Brain pericyte (primary cell): ENCODE measurements at regions not wholly inside any gene's neighbourhood (a gene's known extent, or its start where the extent isn't known, plus 50 kb on each side); places are given as distances from the start of the nearest gene placed in this dataset.

ENCODE experiments used
- DNase-seq: peaks from one replicate; pipeline ENCODE4 v3.0.0-alpha.2; 2012; ENCODE audit warnings: low read depth, low spot score

DNA sequence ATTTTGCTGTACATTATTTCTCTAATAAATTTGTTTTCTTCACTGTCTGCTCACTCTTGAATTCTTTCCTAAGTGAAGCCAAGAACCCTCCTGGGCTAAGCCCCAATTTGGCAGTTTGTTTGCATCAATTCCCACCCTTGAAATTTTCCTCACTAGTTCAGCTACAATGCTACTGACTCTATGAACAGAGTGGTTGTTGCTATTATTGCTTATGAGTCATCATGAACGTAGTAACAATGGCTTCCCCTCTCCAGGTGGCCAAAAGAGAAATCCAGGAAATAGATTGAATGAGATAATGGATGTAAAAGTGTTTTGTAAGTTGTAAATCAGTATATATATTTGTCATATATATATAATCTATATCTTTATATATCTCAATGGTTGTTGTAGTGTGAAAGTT, 193.0 kb downstream of the URB2 start:
- no peak for DNase-seq

DNA sequence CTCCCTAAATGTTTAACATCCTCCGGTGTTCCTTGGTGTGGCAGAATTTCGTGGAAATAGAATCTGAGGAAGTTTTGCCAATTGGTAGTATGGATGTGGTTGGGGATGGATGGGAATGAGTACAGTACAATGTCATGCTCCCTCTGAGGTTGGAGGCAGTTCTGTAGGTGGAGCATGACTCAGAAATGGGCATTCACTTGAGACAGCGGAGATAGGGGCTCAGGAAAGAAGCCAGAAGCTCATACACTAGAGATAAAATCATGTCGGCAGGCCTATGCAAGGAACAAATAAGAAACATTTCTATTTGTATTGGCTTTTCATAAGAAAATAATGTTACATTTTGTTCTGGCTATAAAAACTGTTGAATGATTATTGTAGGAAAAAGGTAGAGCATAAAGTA, 196.0 kb downstream of the URB2 start:
- DNase-seq = no peak

DNA sequence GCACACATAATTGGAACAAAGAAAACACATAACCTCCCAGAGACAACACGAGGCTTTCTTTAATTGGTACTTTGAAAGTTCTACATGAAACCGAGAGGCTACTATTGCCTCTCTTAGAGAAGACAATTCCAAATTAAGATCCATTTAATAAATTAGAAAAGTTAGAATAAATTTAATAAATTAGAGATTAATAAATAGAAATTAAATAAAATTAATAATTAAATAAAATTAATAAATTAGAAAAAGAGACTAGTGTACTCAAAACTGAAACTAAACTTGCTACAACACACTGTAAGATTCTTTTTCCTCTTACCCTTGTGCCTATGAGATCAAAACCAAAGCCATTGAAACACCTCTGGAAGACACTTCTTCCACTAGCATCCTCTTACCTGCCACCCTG, 199.0 kb downstream of the URB2 start:
- DNase-seq = no peak

DNA sequence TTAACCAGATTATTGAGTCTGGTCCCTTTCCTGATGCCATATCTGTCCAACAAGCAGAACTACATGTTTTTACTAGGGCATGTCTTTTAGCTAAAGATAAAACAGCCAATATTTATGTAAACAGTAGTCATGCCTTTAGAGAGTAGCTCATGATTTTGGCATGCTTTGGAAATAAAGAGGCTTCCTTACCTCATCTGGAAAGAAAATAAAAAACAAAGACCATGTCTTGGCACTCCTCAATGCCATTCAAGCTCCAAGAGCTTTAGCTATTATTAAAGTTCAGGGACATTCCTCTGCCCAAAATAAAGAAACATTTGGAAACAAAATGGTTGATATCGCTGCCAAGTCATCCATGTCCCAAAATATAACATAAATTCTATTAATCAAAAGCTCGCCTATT, 202.4 kb downstream of the URB2 start:
- no peak for DNase-seq

DNA sequence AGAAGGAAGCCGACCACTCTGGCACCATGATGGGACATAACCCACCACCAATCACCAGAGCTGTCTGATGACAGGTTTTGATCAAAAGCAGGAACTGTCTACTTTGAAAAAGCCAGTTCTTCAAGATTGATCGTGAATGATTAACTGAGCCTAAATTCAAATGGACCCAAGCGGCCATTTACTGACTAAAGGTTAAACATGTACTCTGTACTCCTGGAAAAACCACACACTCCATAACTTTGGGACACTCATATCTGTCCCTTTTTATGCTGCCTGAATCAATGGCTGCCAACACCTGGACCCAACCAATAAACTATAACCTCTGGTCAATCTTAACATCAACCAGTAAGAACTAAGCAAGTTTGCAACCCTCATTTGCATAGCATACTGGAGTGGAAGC, 206.6 kb downstream of the URB2 start:
- DNase-seq = no peak

DNA sequence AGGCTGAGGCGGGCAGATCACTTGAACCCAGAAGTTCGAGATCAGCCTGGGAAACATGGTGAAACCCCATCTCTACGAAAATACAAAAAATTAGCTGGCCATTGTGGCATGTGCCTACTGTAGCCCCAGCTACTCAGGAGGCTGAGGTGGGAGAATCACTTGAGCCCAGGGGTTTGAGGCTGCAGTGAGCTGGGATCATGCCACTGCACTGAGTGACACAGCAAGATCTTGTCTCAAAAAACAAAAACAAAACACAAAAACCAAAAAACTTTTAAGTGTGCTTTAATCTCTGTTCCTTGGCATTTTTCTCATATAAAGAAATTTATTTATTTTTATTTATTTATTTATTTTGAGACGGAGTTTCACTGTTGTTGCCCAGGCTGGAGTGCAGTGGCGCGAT, 208.2 kb downstream of the URB2 start:
- DNase-seq = no peak

DNA sequence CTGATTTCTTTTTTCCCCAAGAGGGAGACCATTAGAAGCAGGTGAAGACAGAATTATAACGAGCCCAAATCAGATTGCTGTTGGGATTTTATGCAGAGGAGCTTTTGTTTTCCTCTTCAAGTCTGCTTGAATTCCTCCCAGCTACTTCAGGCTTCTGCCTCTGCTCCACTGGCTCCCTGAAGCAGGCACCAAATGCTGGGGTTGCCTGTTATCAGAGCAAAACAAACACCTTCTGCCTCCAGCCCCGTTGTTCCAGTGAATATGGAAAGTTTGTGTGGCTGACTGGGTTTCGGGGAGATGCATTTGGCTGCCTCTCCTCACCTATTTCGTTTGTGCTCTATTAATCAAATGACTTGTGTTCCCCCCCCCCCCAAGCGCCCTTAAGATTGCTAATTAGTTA, 209.2 kb downstream of the URB2 start:
- DNase-seq = no peak

DNA sequence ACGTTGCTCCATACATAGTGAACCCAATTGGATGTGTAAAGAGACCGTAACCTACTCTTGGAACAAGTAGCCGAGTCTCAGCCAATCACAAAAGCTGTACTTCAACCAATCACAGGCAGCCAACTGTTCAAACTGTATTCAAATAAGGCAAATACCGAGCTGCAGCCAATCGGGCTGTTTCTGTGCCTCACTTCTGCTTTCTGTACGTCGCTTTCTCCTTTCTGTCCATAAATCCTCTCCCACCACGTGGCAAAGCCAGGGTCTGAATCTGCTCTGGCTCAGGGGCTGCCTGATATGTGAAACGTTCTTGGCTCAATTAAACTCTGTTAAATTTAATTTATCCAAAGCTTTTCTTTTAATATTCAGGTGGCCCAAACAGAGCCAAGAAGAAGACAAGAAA, 210.3 kb downstream of the URB2 start:
- no peak for DNase-seq

DNA sequence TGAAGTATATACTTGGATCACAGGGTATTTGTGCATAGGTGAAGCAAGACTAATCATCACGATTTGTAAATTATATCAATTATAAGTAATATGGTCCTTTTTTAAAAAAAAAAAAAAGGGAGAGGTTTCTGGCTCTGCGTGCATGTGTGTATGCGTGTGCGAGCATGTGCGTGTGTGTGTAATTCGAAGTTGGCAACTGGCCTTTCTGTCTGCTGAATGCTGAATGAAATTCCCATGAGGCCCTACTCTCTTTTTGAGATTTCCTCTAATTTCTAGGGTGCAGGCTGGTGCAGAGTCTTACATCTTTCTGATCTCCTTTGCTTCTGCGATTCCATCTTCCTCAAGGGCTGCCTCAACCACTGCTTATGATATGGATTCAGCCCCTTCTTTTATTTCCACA, 212.2 kb downstream of the URB2 start:
- no peak for DNase-seq

DNA sequence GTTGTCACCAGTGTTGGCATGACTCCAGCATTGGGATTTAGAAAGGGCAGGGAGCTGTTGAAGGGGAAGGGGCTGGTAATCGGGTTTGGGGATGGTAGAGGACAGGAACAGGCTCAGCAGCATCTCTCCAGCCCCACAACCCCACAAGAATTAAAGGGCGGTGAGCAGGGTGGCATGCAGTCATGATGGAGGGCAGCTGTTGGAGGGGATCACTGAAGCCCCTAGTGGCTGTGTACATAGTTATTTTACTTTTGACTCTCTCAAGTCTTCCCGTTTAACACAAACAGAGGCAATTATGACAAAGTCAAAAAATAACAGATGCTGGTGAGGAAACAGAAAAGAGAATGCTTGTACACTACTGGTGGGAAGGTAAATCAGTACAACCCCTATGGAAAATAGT, 213.8 kb downstream of the URB2 start:
- DNase-seq = no peak

DNA sequence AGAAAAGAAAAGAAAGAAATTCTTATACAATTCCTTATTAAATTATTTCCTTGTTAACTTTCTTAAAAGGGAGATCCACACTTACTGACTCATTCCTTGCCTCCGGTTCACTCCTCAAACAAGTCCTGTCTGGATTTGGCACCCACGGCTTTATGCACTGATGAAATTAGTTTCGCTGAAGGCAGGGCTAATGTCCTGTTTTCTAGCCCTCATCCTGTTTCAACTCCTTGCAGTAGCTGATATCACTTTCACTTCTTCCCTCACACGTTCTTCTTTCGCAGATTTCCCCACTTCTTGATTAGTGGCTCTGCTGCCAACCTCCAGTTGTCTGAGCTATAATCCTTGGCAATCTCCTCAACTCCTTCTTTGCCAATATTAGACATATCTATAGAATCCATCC, 215.2 kb downstream of the URB2 start:
- DNase-seq = no peak

DNA sequence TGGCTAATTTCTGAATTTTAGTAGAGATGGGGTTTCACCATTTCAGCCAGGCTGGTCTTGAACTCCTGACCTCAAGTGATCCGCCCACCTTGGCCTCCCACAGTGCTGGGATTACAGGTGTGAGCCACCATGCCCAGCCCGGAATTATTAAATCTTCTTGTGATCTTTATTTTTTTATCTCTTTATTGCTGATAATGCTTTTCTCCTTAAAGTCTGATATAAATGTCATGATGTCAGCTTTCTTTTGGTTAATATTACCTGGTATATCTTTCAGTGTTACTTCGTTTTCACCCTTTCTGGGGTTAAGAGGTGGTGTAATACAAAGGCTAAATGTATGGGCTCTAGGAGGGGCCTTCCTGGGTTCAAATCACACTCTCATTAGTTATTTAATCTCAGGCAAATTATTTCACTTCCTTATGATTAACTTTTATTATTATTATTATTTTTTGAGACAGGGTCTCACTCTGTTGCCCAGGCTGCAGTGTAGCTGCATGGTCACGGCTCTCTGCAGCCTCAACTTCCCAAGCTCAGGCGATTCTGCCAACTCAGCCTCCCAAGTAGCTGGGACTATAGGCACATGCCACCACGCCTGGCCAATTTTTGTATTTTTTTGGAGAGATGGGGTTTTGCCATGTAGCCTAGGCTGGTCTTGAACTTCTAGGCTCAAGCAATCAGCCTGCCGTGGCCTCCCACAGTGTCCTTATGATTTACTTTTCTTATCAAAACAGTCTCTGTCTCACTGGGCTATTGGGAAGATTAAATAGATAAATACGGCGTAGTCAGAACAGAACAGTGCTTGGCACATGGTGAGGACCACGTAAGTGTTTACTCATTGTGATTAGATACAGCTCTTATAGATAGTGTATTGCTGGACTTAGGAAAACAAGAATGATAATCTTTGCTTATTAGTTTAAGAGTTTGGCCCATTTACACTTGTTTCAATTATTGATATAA, 216.5 kb downstream of the URB2 start:
- no peak for DNase-seq

DNA sequence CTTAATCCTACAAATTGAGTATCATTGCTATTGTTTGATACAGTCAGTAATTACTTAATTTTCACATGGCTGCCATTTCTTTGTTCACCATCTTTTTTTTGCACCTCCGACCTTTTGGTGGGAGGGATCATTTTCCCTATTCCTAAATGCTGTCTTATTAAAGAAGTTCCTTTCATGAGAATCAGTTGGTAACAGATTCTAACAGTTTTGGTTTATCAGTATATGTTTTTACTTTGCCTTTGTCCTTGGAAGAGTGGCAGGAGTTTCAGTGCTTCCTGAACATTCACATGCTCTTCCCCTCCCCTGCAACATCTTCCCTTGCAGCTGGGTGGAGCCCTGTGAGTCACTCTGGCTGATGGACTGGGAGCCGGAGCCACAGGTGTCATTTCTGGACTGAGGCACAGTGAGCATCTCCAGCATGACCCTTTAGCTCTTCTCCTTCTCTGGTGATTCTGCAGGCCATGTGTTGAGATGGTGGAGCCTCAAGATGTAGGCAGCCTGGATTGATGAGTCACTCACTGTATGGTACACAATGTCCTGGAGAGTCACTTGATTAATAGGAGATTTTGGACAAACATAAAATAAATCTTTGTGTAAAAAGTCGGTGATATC, 217.7 kb downstream of the URB2 start:
- no peak for DNase-seq

DNA sequence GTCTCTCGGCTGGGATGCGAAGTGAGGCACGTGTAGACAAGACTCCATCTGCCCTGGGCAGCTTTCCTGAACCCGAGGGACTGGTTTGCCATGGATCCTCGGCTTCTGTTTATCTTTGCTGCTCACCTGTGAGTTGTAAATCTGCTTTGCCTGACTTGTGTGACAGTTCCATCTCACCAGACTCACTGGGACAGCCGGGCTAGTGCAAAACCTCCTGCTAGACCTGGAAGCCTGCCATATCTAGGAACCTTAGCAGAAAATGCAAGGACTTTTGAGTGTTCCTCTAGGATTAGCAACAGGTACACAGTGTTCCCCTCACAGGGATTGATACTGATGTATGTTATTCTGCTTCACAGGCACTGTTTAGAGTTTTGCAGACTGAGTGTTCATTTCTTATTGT, 218.6 kb downstream of the URB2 start:
- no peak for DNase-seq

DNA sequence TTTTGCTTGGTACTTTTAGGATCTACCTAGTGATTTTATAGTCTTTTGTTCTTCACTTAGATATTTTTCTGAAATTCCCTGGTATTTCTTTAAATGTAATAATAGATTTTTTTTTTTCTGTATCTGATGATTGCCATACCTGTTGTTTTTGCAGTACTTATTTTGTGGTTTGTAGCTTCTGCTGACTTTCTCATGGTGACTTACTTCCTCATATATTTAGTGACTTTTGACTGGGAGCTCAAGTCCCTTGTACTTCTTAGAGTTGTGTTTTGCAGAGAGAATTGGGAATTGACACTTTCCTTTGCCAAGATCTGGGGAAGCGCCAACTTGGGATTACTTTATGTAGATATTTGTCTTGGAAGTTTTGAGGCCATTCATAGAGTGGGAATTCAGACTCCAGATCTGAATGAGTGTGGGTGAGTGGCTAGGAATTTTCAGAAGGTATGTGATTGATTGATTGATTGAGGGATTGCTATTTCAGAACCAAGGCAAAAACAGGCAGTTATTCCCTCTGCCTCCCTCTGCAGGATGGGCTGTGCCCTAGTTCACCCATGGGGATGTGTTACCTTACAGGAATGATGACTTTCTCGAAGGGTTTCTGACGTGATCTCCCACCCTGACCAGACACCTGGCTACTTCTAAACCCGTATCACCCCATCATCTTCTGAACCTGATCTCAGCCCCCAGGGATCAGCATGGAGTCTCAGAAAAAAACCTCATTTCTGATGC, 219.5 kb downstream of the URB2 start:
- DNase-seq = no peak

DNA sequence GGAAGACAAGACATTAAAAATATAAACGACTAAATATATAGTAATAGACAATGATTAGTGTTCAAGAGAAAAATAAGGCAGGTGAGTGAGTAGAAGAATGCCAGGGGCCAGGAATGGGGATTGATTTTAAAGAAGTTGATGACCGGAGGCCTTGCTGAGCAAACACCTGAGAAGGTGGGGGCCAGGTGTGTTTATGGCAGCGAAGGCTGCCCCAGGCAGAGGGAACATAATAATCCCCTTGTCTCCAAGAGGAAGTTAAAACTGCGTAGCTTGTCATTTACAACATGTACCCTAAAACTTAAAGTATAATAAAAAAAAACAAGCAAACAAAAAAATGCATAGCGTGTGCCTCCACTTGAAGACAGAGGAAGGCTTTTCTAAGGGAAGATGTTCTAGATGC, 220.3 kb downstream of the URB2 start:
- DNase-seq = no peak

DNA sequence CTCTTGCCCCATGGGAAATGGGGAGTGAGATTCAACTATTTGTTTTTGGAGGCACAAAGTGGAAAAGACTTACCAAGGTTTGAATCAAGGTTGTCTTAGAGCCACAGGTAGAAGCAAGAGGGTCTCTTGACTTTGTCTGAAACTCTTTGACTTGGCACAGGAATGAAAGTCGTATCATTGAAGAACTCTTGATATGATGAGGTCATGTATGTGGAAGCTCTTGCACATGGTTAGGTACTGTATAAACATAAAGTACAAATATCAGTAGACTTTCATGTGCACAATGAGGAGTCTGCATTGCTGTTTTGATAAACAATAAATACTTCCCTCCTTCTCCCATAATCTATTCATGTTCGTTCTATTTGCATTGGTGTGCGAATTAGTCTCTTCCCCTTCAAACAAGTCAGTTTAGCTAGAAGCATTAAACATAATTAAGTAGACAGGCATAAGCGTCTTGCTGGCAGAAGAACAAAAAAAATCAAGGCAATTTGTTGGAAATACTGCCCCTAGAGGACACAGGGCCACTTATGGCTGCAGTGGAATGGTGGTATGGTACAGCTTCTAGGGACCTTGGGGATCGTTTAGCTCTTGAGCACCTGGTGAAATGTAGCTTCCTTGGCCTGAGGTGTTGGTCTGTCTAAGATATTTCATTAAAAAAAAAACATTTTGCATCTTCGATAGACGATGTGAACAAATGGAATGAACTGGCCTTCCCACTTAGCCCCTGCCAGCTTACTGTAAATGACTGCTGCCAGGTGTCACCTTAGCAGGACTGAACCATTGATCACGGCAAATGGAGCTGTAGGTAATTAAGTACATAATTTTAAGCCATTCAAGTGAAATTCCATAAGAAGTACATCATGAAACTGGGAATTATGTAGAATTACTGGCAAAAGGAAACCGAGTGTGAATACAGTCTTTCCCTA, 218.0 kb upstream of the GALNT2 start:
- DNase-seq = no peak

DNA sequence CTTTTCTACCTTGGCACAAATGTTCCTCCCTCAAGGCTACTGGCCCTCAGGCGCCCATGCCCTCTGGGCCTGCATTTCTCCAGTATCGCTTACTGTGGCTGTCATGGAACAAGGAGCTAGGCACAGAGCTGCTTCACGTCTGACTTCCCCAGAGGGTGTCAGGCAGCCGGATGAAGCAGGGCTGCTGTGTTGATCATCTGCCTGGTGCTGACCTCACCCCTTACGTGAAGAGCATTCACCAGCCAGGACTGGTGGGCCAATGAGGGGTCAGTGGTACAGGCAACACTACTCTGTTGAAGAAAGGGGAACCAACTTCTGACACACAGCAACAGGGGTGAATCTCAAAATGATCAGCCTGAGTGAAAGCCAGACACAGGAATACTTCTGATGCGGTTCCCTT, 215.5 kb upstream of the GALNT2 start:
- no peak for DNase-seq

DNA sequence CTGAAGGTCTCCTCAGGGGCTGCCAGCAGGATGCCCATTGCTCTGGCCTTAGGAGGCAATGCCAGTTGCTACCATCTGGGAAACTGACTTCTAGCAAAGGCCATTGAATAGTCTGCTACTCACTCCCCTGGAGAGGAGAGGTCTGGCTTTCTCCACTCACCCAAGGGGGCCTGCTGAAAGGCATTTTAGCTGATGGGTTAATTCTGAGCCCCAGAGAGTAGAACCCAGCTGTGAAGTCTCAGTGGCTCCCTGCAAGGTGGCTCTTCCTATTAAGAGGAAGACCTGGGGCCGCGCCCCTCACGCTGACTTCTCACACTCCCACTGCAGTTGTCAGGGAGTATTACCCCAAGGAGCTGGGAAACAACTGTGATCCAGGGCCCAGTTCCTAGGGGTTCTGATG, 213.3 kb upstream of the GALNT2 start:
- no peak for DNase-seq

DNA sequence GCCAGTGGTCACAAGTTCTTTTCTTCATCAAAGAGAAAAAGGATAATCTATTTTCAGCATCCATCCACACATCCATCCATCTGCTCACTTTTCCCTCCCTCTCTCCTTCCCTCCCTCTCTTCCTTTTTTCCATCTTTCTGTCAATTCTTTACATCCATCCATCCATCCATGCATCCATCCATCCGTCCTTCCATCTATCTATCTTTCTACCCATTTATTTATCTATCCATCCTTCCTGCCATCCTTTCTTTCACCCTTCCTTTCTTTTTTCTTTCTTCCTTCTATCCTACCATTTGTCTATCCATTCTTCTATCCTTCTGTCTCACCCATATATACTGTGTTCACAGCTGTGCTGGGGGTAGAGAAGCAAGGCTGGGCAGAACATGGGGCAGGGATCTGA, 212.4 kb upstream of the GALNT2 start:
- no peak for DNase-seq

DNA sequence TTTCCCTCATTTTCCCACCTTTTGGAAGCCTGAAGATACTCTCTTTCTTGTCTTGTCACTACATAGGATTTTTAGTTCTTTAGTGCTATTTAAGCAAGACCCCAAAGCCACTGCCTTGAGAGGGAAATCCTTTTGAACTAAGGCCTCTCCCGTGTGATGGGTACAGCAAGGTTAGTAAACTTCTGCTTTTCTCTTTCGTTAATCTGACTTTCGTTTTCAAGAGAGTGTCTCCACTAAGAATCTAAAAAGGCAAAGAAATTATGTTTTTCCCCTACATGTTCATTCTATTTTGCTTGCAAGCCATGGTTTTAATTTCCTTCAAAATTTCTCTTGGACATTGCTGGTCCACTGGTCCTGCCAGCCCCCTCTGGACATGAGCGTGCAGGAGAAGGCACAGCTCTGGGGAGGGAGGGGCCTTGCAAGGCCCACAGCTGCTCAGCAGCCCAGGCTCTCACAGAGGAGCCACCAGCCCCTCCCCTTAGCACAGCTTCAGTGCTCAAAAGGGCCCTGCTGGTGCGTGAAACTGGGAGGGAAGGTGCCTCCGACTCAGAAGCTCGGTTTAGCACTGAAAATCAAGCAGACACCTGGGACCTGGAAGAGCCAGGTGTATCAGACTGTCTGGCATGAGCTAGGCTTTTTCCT, 210.9 kb upstream of the GALNT2 start:
- no peak for DNase-seq
